SJCRH30 (cell line): ENCODE measurements at regions not wholly inside any gene's neighbourhood (a gene's known extent, or its start where the extent isn't known, plus 50 kb on each side); places are given as distances from the start of the nearest gene placed in this dataset.

Source experiments
- DNase-seq, 2 experiments: peaks; one replicate each; pipeline ENCODE4 v3.0.0-alpha.2; 2015 to 2020
- H3K27ac ChIP-seq: fragments of 250-450 bp; sonication (Bioruptor Pico); 2 replicates; pipeline ENCODE4 v1.5.1; 2020; ENCODE audit warnings: mild to moderate bottlenecking, moderate library complexity
- H3K27me3 ChIP-seq: fragments of 250-450 bp; sonication (Bioruptor Pico); 2 replicates; pipeline ENCODE4 v1.5.1; 2020; ENCODE audit warnings: mild to moderate bottlenecking, moderate library complexity
- H3K36me3 ChIP-seq: fragments of 250-450 bp; sonication (Bioruptor Pico); 2 replicates; pipeline ENCODE4 v1.5.1; 2020; ENCODE audit warnings: mild to moderate bottlenecking, moderate library complexity
- H3K4me1 ChIP-seq: fragments of 250-450 bp; sonication (Bioruptor Pico); 2 replicates; pipeline ENCODE4 v1.5.1; 2020; ENCODE audit warnings: mild to moderate bottlenecking, moderate library complexity
- H3K4me3 ChIP-seq: fragments of 250-450 bp; sonication (Bioruptor Pico); 2 replicates; pipeline ENCODE4 v1.5.1; 2020; ENCODE audit warnings: mild to moderate bottlenecking, moderate library complexity
- H3K9me3 ChIP-seq: fragments of 250-450 bp; sonication (Bioruptor Pico); replicated peaks from 2 replicates; pipeline ENCODE4 v1.5.1; 2020; ENCODE audit warnings: mild to moderate bottlenecking, moderate library complexity

- DNase-seq: no peak
- H3K36me3 ChIP-seq: no peaks in the 10 kb centered on the region
- no peaks in the 10 kb centered on the region for H3K4me1 ChIP-seq
- H3K4me3 ChIP-seq: no peak overlapping the region
- H3K9me3 ChIP-seq: no peaks in the 10 kb centered on the region
- peaks cover 3% of the 10 kb centered on the region; the same call in 1 of the 2 replicates for H3K27me3 ChIP-seq
- H3K27ac ChIP-seq: no peak overlapping the region
Observed at GRCh38 chr3:145842294-145842902, 318.6 kb downstream of the PLOD2 start.

GRCh38 chr3:145843561-145843960, 317.4 kb downstream of the PLOD2 start:
- Histone ChIP-seq H3K27ac (no peak overlapping the region), H3K4me1 (no peaks in the 10 kb centered on the region), H3K9me3 (no peaks in the 10 kb centered on the region), H3K36me3 (no peaks in the 10 kb centered on the region), H3K4me3 (no peak overlapping the region), H3K27me3 (peaks cover 3% of the 10 kb centered on the region; the same call in 1 of the 2 replicates)
- DNase-seq: no peak

- no peaks in the 10 kb centered on the region for H3K9me3 ChIP-seq
- DNase-seq: no peak
- H3K27me3 ChIP-seq: no peaks in the 10 kb centered on the region
- no peak overlapping the region for H3K4me3 ChIP-seq
- H3K36me3 ChIP-seq: no peaks in the 10 kb centered on the region
- H3K27ac ChIP-seq: no peak overlapping the region
- H3K4me1 ChIP-seq: no peaks in the 10 kb centered on the region
Observed at GRCh38 chr3:145849115-145849514, 311.9 kb downstream of the PLOD2 start.

- Histone ChIP-seq H3K4me3 (no peak overlapping the region), H3K4me1 (no peaks in the 10 kb centered on the region), H3K27me3 (no peaks in the 10 kb centered on the region), H3K9me3 (no peaks in the 10 kb centered on the region), H3K27ac (no peak overlapping the region), H3K36me3 (no peaks in the 10 kb centered on the region)
- DNase-seq: no peak
Observed at GRCh38 chr3:145854499-145854898, 306.5 kb downstream of the PLOD2 start.

- Histone ChIP-seq H3K27me3 (no peaks in the 10 kb centered on the region), H3K4me3 (no peak overlapping the region), H3K27ac (no peak overlapping the region), H3K4me1 (no peaks in the 10 kb centered on the region), H3K36me3 (no peaks in the 10 kb centered on the region), H3K9me3 (no peaks in the 10 kb centered on the region)
- DNase-seq: no peak
Observed at GRCh38 chr3:145857956-145858355, 303.0 kb downstream of the PLOD2 start.

- Histone ChIP-seq H3K9me3 (no peaks in the 10 kb centered on the region), H3K4me1 (no peaks in the 10 kb centered on the region), H3K36me3 (no peaks in the 10 kb centered on the region), H3K27ac (no peak overlapping the region), H3K4me3 (no peak overlapping the region), H3K27me3 (no peaks in the 10 kb centered on the region)
- DNase-seq: no peak
Observed at GRCh38 chr3:145864336-145864735, 296.6 kb downstream of the PLOD2 start.

- H3K36me3 ChIP-seq: no peaks in the 10 kb centered on the region
- H3K27me3 ChIP-seq: no peaks in the 10 kb centered on the region
- no peaks in the 10 kb centered on the region for H3K9me3 ChIP-seq
- no peaks in the 10 kb centered on the region for H3K4me1 ChIP-seq
- DNase-seq: no peak
- no peak overlapping the region for H3K27ac ChIP-seq
- H3K4me3 ChIP-seq: no peak overlapping the region
Observed at GRCh38 chr3:145865399-145866018, 295.5 kb downstream of the PLOD2 start.

GRCh38 chr3:145869958-145870357, 291.0 kb downstream of the PLOD2 start:
- Histone ChIP-seq H3K4me3 (no peak overlapping the region), H3K27me3 (no peaks in the 10 kb centered on the region), H3K36me3 (no peaks in the 10 kb centered on the region), H3K27ac (no peak overlapping the region), H3K9me3 (no peaks in the 10 kb centered on the region), H3K4me1 (no peaks in the 10 kb centered on the region)
- DNase-seq: no peak

GRCh38 chr3:145882436-145882835, 278.5 kb downstream of the PLOD2 start:
- no peaks in the 10 kb centered on the region for H3K27me3 ChIP-seq
- H3K4me3 ChIP-seq: no peak overlapping the region
- no peaks in the 10 kb centered on the region for H3K36me3 ChIP-seq
- H3K4me1 ChIP-seq: no peaks in the 10 kb centered on the region
- H3K27ac ChIP-seq: no peak overlapping the region
- H3K9me3 ChIP-seq: no peaks in the 10 kb centered on the region
- DNase-seq: no peak

- DNase-seq: no peak
- H3K27me3 ChIP-seq: no peaks in the 10 kb centered on the region
- H3K9me3 ChIP-seq: no peaks in the 10 kb centered on the region
- H3K4me3 ChIP-seq: no peak overlapping the region
- H3K4me1 ChIP-seq: no peaks in the 10 kb centered on the region
- H3K36me3 ChIP-seq: no peaks in the 10 kb centered on the region
- H3K27ac ChIP-seq: no peak overlapping the region
Observed at GRCh38 chr3:145889730-145890129, 271.3 kb downstream of the PLOD2 start.

- Histone ChIP-seq H3K27me3 (no peaks in the 10 kb centered on the region), H3K4me1 (no peaks in the 10 kb centered on the region), H3K9me3 (no peaks in the 10 kb centered on the region), H3K27ac (no peak overlapping the region), H3K4me3 (no peak overlapping the region), H3K36me3 (no peaks in the 10 kb centered on the region)
- DNase-seq: no peak
Observed at GRCh38 chr3:145892869-145893268, 268.1 kb downstream of the PLOD2 start.

GRCh38 chr3:145893331-145893730, 267.7 kb downstream of the PLOD2 start:
- H3K36me3 ChIP-seq: no peaks in the 10 kb centered on the region
- H3K27me3 ChIP-seq: no peaks in the 10 kb centered on the region
- H3K4me3 ChIP-seq: no peak overlapping the region
- H3K9me3 ChIP-seq: no peaks in the 10 kb centered on the region
- no peaks in the 10 kb centered on the region for H3K4me1 ChIP-seq
- DNase-seq: no peak
- H3K27ac ChIP-seq: no peak overlapping the region

- H3K9me3 ChIP-seq: no peaks in the 10 kb centered on the region
- no peak overlapping the region for H3K27ac ChIP-seq
- no peak overlapping the region for H3K4me3 ChIP-seq
- H3K4me1 ChIP-seq: no peaks in the 10 kb centered on the region
- no peaks in the 10 kb centered on the region for H3K27me3 ChIP-seq
- no peaks in the 10 kb centered on the region for H3K36me3 ChIP-seq
- no peak for DNase-seq
Observed at GRCh38 chr3:145898487-145898886, 262.5 kb downstream of the PLOD2 start.

GRCh38 chr3:145899241-145899640, 261.7 kb downstream of the PLOD2 start:
- no peak for DNase-seq
- no peaks in the 10 kb centered on the region for H3K4me1 ChIP-seq
- H3K36me3 ChIP-seq: no peaks in the 10 kb centered on the region
- no peaks in the 10 kb centered on the region for H3K27me3 ChIP-seq
- no peaks in the 10 kb centered on the region for H3K9me3 ChIP-seq
- H3K4me3 ChIP-seq: no peak overlapping the region
- H3K27ac ChIP-seq: no peak overlapping the region

GRCh38 chr3:145900056-145900829, 260.7 kb downstream of the PLOD2 start:
- no peak for DNase-seq
- Histone ChIP-seq H3K4me1 (no peaks in the 10 kb centered on the region), H3K9me3 (no peaks in the 10 kb centered on the region), H3K4me3 (no peak overlapping the region), H3K27ac (no peak overlapping the region), H3K27me3 (no peaks in the 10 kb centered on the region), H3K36me3 (no peaks in the 10 kb centered on the region)
